ENCODE measurements at regions not wholly inside any gene's neighbourhood (a gene's known extent, or its start where the extent isn't known, plus 50 kb on each side); places are given as distances from the start of the nearest gene placed in this dataset.

GRCh38 chr5:17893026-17893635 is 258.9 kb downstream of the TAF11L14 start:
- no peak for TF ChIP-seq BCL6 (CRISPR knock-in tag; IDR thresholded peaks at IDR 0.05)
- TF ChIP-seq MAX (CRISPR knock-in tag; IDR thresholded peaks at IDR 0.05): no peak
- no peak for TF ChIP-seq BHLHE40 (IDR thresholded peaks at IDR 0.05; ENCODE audit: low read length)
- TF ChIP-seq CHAMP1 (IDR thresholded peaks at IDR 0.05): no peak
- no peak for TF ChIP-seq CREB1 (IDR thresholded peaks at IDR 0.05)
- no peak for TF ChIP-seq CREB1 (CRISPR knock-in tag; IDR thresholded peaks at IDR 0.05)
- TF ChIP-seq CBX3 (IDR thresholded peaks at IDR 0.05; ENCODE audit: borderline replicate concordance in 1 of 2, low read length in 2 of 2): no peak
